ENCODE measurements at regions not wholly inside any gene's neighbourhood (a gene's known extent, or its start where the extent isn't known, plus 50 kb on each side); places are given as distances from the start of the nearest gene placed in this dataset.

DNA sequence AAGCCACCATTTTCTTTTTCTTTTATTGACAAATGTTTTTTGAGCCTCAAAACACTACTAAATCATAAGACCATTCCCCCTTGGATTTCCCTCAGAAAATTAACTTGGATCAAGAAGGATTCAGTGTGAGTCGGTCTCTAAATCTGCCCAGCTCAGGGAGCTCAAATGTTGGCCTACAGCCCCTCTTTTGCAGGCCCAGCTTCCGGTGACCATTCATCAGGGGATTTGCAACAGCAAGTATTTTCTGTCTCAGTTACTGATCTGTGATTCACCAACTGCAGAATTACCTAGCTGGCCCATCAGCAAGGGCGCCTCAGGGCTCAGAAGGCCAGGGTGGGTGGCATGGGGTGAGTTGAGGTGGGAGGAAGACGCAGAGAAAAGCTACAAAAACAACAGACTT is 318.1 kb downstream of the CDC5L start:
- Histone ChIP-seq H3K36me3 (ENCODE audit: control insufficient read depth in 2 of 2, extremely low read depth in 1 of 2, insufficient read depth in 2 of 2, low read length in 2 of 2) (no peaks in the 10 kb centered on the region), H4K20me1 (ENCODE audit: control insufficient read depth, extremely low read depth, insufficient read depth, low read length) (no peaks in the 10 kb centered on the region), H3K9me3 (ENCODE audit: control insufficient read depth, low read depth, low read length) (no peaks in the 10 kb centered on the region), H3K4me1 (ENCODE audit: control insufficient read depth, extremely low read depth, insufficient read depth, low read length) (no peaks in the 10 kb centered on the region), H3K9ac (ENCODE audit: control insufficient read depth, extremely low read depth, insufficient read depth, low read length) (no peak overlapping the region), H3K27ac (ENCODE audit: control insufficient read depth, insufficient read depth, low read length) (no peak overlapping the region), H3K9me1 (ENCODE audit: control insufficient read depth, extremely low read depth, insufficient read depth, low read length) (no peaks in the 10 kb centered on the region), H3K4me3 (ENCODE audit: control insufficient read depth in 2 of 3, extremely low read depth in 1 of 3, insufficient read depth in 2 of 3, low read depth in 1 of 3, low read length in 3 of 3) (no peak overlapping the region), H3K4me2 (ENCODE audit: control insufficient read depth, extremely low read depth, insufficient read depth, low read depth, low read length) (no peak overlapping the region), H3K27me3 (ENCODE audit: control insufficient read depth, extremely low read depth, insufficient read depth, low read length) (no peaks in the 10 kb centered on the region), H3K79me2 (ENCODE audit: control insufficient read depth, insufficient read depth, low read length) (no peaks in the 10 kb centered on the region), H2AFZ (ENCODE audit: control insufficient read depth, low read length) (no peak overlapping the region)
- TF ChIP-seq, protein P1, sequence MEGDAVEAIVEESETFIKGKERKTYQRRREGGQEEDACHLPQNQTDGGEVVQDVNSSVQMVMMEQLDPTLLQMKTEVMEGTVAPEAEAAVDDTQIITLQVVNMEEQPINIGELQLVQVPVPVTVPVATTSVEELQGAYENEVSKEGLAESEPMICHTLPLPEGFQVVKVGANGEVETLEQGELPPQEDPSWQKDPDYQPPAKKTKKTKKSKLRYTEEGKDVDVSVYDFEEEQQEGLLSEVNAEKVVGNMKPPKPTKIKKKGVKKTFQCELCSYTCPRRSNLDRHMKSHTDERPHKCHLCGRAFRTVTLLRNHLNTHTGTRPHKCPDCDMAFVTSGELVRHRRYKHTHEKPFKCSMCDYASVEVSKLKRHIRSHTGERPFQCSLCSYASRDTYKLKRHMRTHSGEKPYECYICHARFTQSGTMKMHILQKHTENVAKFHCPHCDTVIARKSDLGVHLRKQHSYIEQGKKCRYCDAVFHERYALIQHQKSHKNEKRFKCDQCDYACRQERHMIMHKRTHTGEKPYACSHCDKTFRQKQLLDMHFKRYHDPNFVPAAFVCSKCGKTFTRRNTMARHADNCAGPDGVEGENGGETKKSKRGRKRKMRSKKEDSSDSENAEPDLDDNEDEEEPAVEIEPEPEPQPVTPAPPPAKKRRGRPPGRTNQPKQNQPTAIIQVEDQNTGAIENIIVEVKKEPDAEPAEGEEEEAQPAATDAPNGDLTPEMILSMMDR (optimal IDR thresholded peaks at IDR 0.05 in 1 of 3, IDR thresholded peaks at IDR 0.05 in 1 of 3, conservative IDR thresholded peaks at IDR 0.05 in 1 of 3; ENCODE audit: extremely low read depth in 1 of 3, insufficient read depth in 2 of 3, low read length in 3 of 3), result no peak
- TF ChIP-seq EZH2 (IDR thresholded peaks at IDR 0.05; ENCODE audit: low read length), result no peak
- dilution Hi-C loops (cut with MboI; ENCODE audit: extremely low pct_ligation_motif_present, low sequenced_read_pairs), result no loop called here
- FAIRE-seq (no peak), DNase-seq (ENCODE audit: low read depth, low spot score) (no peak)

DNA sequence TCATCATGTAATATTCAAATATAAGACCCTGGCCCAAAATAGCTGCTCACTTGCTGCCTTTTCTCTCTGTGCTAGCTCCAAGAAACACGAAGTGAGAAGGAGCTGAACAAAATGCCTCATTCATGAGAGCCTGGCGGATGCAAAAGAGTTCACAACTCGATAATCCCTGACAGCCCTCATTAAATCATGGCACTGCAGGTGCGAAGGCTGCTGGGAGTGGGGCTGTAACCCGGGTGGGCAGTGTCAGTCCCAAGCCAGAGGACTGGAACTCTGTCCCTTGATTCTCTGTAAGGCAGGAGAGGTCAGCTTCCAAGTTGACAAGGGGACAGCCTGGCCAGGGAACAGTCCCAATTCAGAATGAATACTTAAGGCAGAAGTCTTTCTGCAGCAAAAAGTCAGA is 318.5 kb downstream of the CDC5L start:
- Histone ChIP-seq H3K4me1 (ENCODE audit: control insufficient read depth, extremely low read depth, insufficient read depth, low read length) (no peaks in the 10 kb centered on the region), H3K9me1 (ENCODE audit: control insufficient read depth, extremely low read depth, insufficient read depth, low read length) (no peaks in the 10 kb centered on the region), H3K79me2 (ENCODE audit: control insufficient read depth, insufficient read depth, low read length) (no peaks in the 10 kb centered on the region), H3K27ac (ENCODE audit: control insufficient read depth, insufficient read depth, low read length) (no peak overlapping the region), H3K36me3 (ENCODE audit: control insufficient read depth in 2 of 2, extremely low read depth in 1 of 2, insufficient read depth in 2 of 2, low read length in 2 of 2) (no peaks in the 10 kb centered on the region), H4K20me1 (ENCODE audit: control insufficient read depth, extremely low read depth, insufficient read depth, low read length) (no peaks in the 10 kb centered on the region), H3K4me2 (ENCODE audit: control insufficient read depth, extremely low read depth, insufficient read depth, low read depth, low read length) (no peak overlapping the region), H3K9me3 (ENCODE audit: control insufficient read depth, low read depth, low read length) (no peaks in the 10 kb centered on the region), H2AFZ (ENCODE audit: control insufficient read depth, low read length) (no peak overlapping the region), H3K27me3 (ENCODE audit: control insufficient read depth, extremely low read depth, insufficient read depth, low read length) (no peaks in the 10 kb centered on the region), H3K9ac (ENCODE audit: control insufficient read depth, extremely low read depth, insufficient read depth, low read length) (no peak overlapping the region), H3K4me3 (ENCODE audit: control insufficient read depth in 2 of 3, extremely low read depth in 1 of 3, insufficient read depth in 2 of 3, low read depth in 1 of 3, low read length in 3 of 3) (no peak overlapping the region)
- DNase-seq (ENCODE audit: low read depth, low spot score) (no peak), FAIRE-seq (no peak)
- no peak for TF ChIP-seq EZH2 (IDR thresholded peaks at IDR 0.05; ENCODE audit: low read length)
- TF ChIP-seq, protein P1 (optimal IDR thresholded peaks at IDR 0.05 in 1 of 3, IDR thresholded peaks at IDR 0.05 in 1 of 3, conservative IDR thresholded peaks at IDR 0.05 in 1 of 3; ENCODE audit: extremely low read depth in 1 of 3, insufficient read depth in 2 of 3, low read length in 3 of 3), result no peak
- dilution Hi-C loops (cut with MboI; ENCODE audit: extremely low pct_ligation_motif_present, low sequenced_read_pairs), result no loop called here
